ENCODE measurements at regions not wholly inside any gene's neighbourhood (a gene's known extent, or its start where the extent isn't known, plus 50 kb on each side); places are given as distances from the start of the nearest gene placed in this dataset.
A peak's percentile ranks its signal among the peaks of the same experiment; 100 is the strongest.

GRCh38 chr1:80217377-80217986 lies 1211.0 kb upstream of the ADGRL4 start:
- TF ChIP-seq CTCF (IDR thresholded peaks at IDR 0.05; ENCODE audit: insufficient read depth, low read length, poor library complexity, severe bottlenecking) (peak; percentile 51), EZH2phosphoT487 (conservative IDR thresholded peaks at IDR 0.05; ENCODE audit: low read length) (no peak)

Data from SU-DHL-6 (cell line).